Fibroblast of skin of scalp (primary cell): ENCODE measurements at regions not wholly inside any gene's neighbourhood (a gene's known extent, or its start where the extent isn't known, plus 50 kb on each side); places are given as distances from the start of the nearest gene placed in this dataset.
"Not testable (repeated sequence)": the region's sequence is repeated elsewhere in the genome, so short reads cannot be mapped to it uniquely, and the experiment has no call there.

Experiments used
- DNase-seq: peaks from one replicate; pipeline ENCODE4 v3.0.0-alpha.2; 2013

GRCh38 chr13:104592545-104593250 lies 1526.5 kb upstream of the SLC10A2 start:
- DNase-seq = no peak

- peak; percentile 75 for DNase-seq
These were observed 1525.9 kb upstream of the SLC10A2 start for GRCh38 chr13:104592127-104592526.

- peak; percentile 65 for DNase-seq
These were observed 1520.0 kb upstream of the SLC10A2 start for GRCh38 chr13:104586051-104586746.

GRCh38 chr13:104584481-104584880 lies 1518.3 kb upstream of the SLC10A2 start:
- peak; percentile 74 for DNase-seq

GRCh38 chr13:104580931-104581330 lies 1514.7 kb upstream of the SLC10A2 start:
- no peak for DNase-seq

GRCh38 chr13:104577071-104577815 lies 1511.0 kb upstream of the SLC10A2 start:
- no peak for DNase-seq

GRCh38 chr13:104571893-104572229 lies 1505.6 kb upstream of the SLC10A2 start:
- DNase-seq = no peak

GRCh38 chr13:104571161-104571892 lies 1505.1 kb upstream of the SLC10A2 start:
- peak; percentile 87 for DNase-seq

GRCh38 chr13:104567114-104567513 lies 1500.9 kb upstream of the SLC10A2 start:
- no peak for DNase-seq

GRCh38 chr13:104565888-104566287 lies 1499.7 kb upstream of the SLC10A2 start:
- no peak for DNase-seq

- no peak for DNase-seq
These were observed 1487.7 kb upstream of the SLC10A2 start for GRCh38 chr13:104553896-104554295.

GRCh38 chr13:104553186-104553585 lies 1487.0 kb upstream of the SLC10A2 start:
- DNase-seq = peak; percentile 66

- no peak for DNase-seq
These were observed 1468.6 kb upstream of the SLC10A2 start for GRCh38 chr13:104534847-104535246.

- DNase-seq = no peak
These were observed 1465.9 kb upstream of the SLC10A2 start for GRCh38 chr13:104532132-104532531.

- DNase-seq = no peak
These were observed 1464.5 kb upstream of the SLC10A2 start for GRCh38 chr13:104530741-104531140.

GRCh38 chr13:104526561-104526960 lies 1460.3 kb upstream of the SLC10A2 start:
- no peak for DNase-seq

GRCh38 chr13:104525467-104525866 lies 1459.2 kb upstream of the SLC10A2 start:
- DNase-seq = no peak

- no peak for DNase-seq
These were observed 1456.2 kb upstream of the SLC10A2 start for GRCh38 chr13:104522235-104523072.

GRCh38 chr13:104510422-104510821 lies 1444.2 kb upstream of the SLC10A2 start:
- DNase-seq = no peak

GRCh38 chr13:104493502-104493901 lies 1427.3 kb upstream of the SLC10A2 start:
- not testable (repeated sequence) for DNase-seq

GRCh38 chr13:104491916-104492315 lies 1425.7 kb upstream of the SLC10A2 start:
- no peak for DNase-seq

GRCh38 chr13:104487006-104487405 lies 1420.8 kb upstream of the SLC10A2 start:
- DNase-seq = peak; percentile 42
